K562 (cell line): ENCODE measurements at regions not wholly inside any gene's neighbourhood (a gene's known extent, or its start where the extent isn't known, plus 50 kb on each side); places are given as distances from the start of the nearest gene placed in this dataset.

Source experiments
- ATAC-seq: fragments of 200-7000 bp; cut with Tn5 transposase; 3 replicates; pipeline ENCODE4 v1.9.1; 2020; ENCODE audit warnings: moderate library complexity
- BruUV-seq: library from RNA; stranded (reverse); fragments of 400-500 nt; replicated peaks from 2 replicates; lab custom pipeline; 2021; lab: Mats Ljungman, UMichigan
- CTCF ChIA-PET: fragments of 300-600 bp; formaldehyde crosslinking; extraction: SDS; loops from one replicate; lab custom pipeline; 2021; ENCODE audit warnings: low intra/inter-chr PET ratio; lab: Yijun Ruan, JAX
- POLR2A ChIA-PET: fragments of 300-600, 350-650 bp; sonication (Branson Sonifier 250); formaldehyde crosslinking; extraction: SDS; loops from one replicate; lab custom pipeline; 2021; ENCODE audit warnings: antibody characterized with exemption, inconsistent platforms; lab: Yijun Ruan, JAX
- DNase-seq, 4 experiments: peaks; one replicate each; pipeline versions ENCODE4 v3.0.0 to v3.0.0-alpha.2; 2011 to 2018; ENCODE audit warnings: low spot score in 3 of 4, mixed read lengths in 3 of 4; ENCODE audit errors: extremely low read depth in 1 of 4
- FAIRE-seq: peaks from 2 replicates; lab custom pipeline; 2011; peaks lifted over from hg19 to GRCh38; lab: Jason Lieb, UNC
- H2AFZ ChIP-seq: 2 replicates; pipeline ENCODE4 v1.6.0; 2011; ENCODE audit warnings: low read depth, low read length, control low read depth, inconsistent platforms
- H3K27ac ChIP-seq: fragments of 200-600 bp; 3 replicates; pipeline ENCODE4 v1.8.0; 2011; ENCODE audit warnings: low read depth, mild to moderate bottlenecking, control low read depth, inconsistent platforms, low read length, moderate library complexity, mixed read lengths; ENCODE audit errors: extremely low read depth
- H3K27me3 ChIP-seq, 2 experiments: fragments of 300-600 bp in 1 of 2; 2 replicates in 1 of 2; 3 replicates in 1 of 2; pipeline versions ENCODE4 v1.6.0 to v1.8.0; 2011; ENCODE audit warnings: inconsistent platforms in 2 of 2, low read length in 2 of 2, mild to moderate bottlenecking in 1 of 2, mixed read lengths in 1 of 2, moderate library complexity in 1 of 2; ENCODE audit not compliant: control insufficient read depth in 2 of 2, insufficient read depth in 2 of 2
- H3K36me3 ChIP-seq: fragments of 300-600 bp; 3 replicates; pipeline ENCODE4 v1.8.0; 2011; ENCODE audit warnings: mild to moderate bottlenecking, low read length, inconsistent platforms; ENCODE audit not compliant: control insufficient read depth, insufficient read depth
- H3K4me1 ChIP-seq, 2 experiments: fragments of 200-600 bp in 1 of 2; replicated peaks in 1 of 2; 2 replicates in 1 of 2; 3 replicates in 1 of 2; pipeline versions ENCODE4 v1.5.1 to v1.8.0; 2011; ENCODE audit warnings: inconsistent platforms in 2 of 2, low read length in 2 of 2, mild to moderate bottlenecking in 1 of 2, mixed read lengths in 1 of 2, moderate library complexity in 1 of 2; ENCODE audit not compliant: control insufficient read depth in 2 of 2, insufficient read depth in 2 of 2
- H3K4me2 ChIP-seq: 2 replicates; pipeline ENCODE4 v1.6.1; 2011; ENCODE audit warnings: low read length, control low read depth, inconsistent platforms, mixed read lengths; ENCODE audit not compliant: insufficient read depth
- H3K4me3 ChIP-seq: fragments of 200-600 bp; sonication (generic), shearing (Covaris generic); 2 replicates; pipeline ENCODE4 v1.5.1; 2016; ENCODE audit warnings: control low read depth, inconsistent platforms
- H3K79me2 ChIP-seq: fragments of 200-600 bp; 3 replicates; pipeline ENCODE4 v1.8.0; 2011; ENCODE audit warnings: low read length, inconsistent platforms; ENCODE audit not compliant: control insufficient read depth, insufficient read depth
- H3K9ac ChIP-seq, 2 experiments: 2 replicates each; pipeline versions ENCODE4 v1.6.0 to v1.6.1; 2011; ENCODE audit warnings: low read depth in 2 of 2, low read length in 2 of 2, control low read depth in 1 of 2, inconsistent platforms in 1 of 2, mild to moderate bottlenecking in 1 of 2, mixed read lengths in 1 of 2; ENCODE audit not compliant: insufficient read depth in 1 of 2
- H3K9me1 ChIP-seq: one replicate; pipeline ENCODE4 v1.6.0; 2011; ENCODE audit warnings: inconsistent platforms, mild to moderate bottlenecking, low read length, moderate library complexity; ENCODE audit not compliant: control insufficient read depth, insufficient read depth
- H3K9me3 ChIP-seq: replicated peaks from 2 replicates; pipeline ENCODE4 v1.5.1; 2011; ENCODE audit warnings: low read depth, low read length, inconsistent platforms; ENCODE audit not compliant: control insufficient read depth, insufficient read depth
- H4K20me1 ChIP-seq: replicated peaks from 2 replicates; pipeline ENCODE4 v1.6.1; 2011; ENCODE audit warnings: low read length, inconsistent platforms, mixed read lengths; ENCODE audit not compliant: control insufficient read depth, insufficient read depth
- ARID1B ChIP-seq: fragments of 450-650 bp; IDR thresholded peaks from 2 replicates; pipeline ENCODE4 v1.6.1; 2016; ENCODE audit warnings: antibody characterized with exemption, mild to moderate bottlenecking, inconsistent platforms
- CBX3 ChIP-seq, 2 experiments: IDR thresholded peaks; 1 replicate in 1 of 2; 2 replicates in 1 of 2; pipeline ENCODE4 v1.6.1; 2012; ENCODE audit warnings: inconsistent platforms in 2 of 2, low read length in 2 of 2, borderline replicate concordance in 1 of 2, control low read depth in 1 of 2
- CHD4 ChIP-seq: fragments of 200-600 bp; sonication (generic); IDR thresholded peaks from 3 replicates; pipeline ENCODE4 v1.6.1; 2012; ENCODE audit warnings: low read depth, mild to moderate bottlenecking, mixed read lengths, low read length, inconsistent platforms; ENCODE audit not compliant: insufficient read depth, insufficient replicate concordance, poor library complexity, severe bottlenecking
- DMBX1 ChIP-seq: fragments of 250-450 bp; sonication (Bioruptor Pico); IDR thresholded peaks from 2 replicates; pipeline ENCODE4 v1.8.0; 2022; ENCODE audit warnings: inconsistent platforms, mild to moderate bottlenecking, moderate library complexity, borderline replicate concordance
- ELF4 ChIP-seq: fragments of 450-650 bp; formaldehyde crosslinking; IDR thresholded peaks from 2 replicates; pipeline ENCODE4 v1.4.0; 2022; ENCODE audit warnings: missing genetic modification characterization
- ETV5 ChIP-seq: sonication (generic); formaldehyde crosslinking; IDR thresholded peaks from 2 replicates; pipeline ENCODE4 v1.4.0; 2020; ENCODE audit warnings: low read depth, mild to moderate bottlenecking, missing genetic modification reagents
- KLF6 ChIP-seq: fragments of 250-450 bp; sonication (Bioruptor Pico); IDR thresholded peaks from 2 replicates; pipeline ENCODE4 v1.4.0; 2020; ENCODE audit warnings: mild to moderate bottlenecking, moderate library complexity, borderline replicate concordance
- MAFK ChIP-seq: IDR thresholded peaks from 2 replicates; pipeline ENCODE4 v1.6.1; 2011; ENCODE audit warnings: low read length, improper control_type of control experiment
- PKNOX1 ChIP-seq: fragments of 450-650 bp; IDR thresholded peaks from 2 replicates; pipeline ENCODE4 v1.6.1; 2016
- POU5F1 ChIP-seq: fragments of 150-350 bp; IDR thresholded peaks from 2 replicates; pipeline ENCODE4 v1.6.1; 2014; ENCODE audit warnings: borderline replicate concordance, low read length, low read depth, mild to moderate bottlenecking; ENCODE audit not compliant: partially characterized antibody
- RAD21 ChIP-seq, 2 experiments: fragments of 250-450 bp in 1 of 2; fragments of 450-650 bp in 1 of 2; sonication (Bioruptor Pico) in 1 of 2; formaldehyde crosslinking in 1 of 2; IDR thresholded peaks in 1 of 2; conservative IDR thresholded peaks in 1 of 2; 2 replicates each; pipeline versions ENCODE4 v1.4.0 to v1.8.0; 2020 to 2022; ENCODE audit warnings: mild to moderate bottlenecking in 2 of 2, moderate library complexity in 1 of 2
- SMARCE1 ChIP-seq: fragments of 450-650 bp; IDR thresholded peaks from 2 replicates; pipeline ENCODE4 v1.7.1; 2016; ENCODE audit warnings: mild to moderate bottlenecking
- TCFL5 ChIP-seq: fragments of 250-450 bp; sonication (Bioruptor Pico); conservative IDR thresholded peaks from 2 replicates; pipeline ENCODE4 v1.6.1; 2021; ENCODE audit warnings: mild to moderate bottlenecking, moderate library complexity, matching md5 sums
- TFE3 ChIP-seq: fragments of 450-650 bp; formaldehyde crosslinking; IDR thresholded peaks from 2 replicates; pipeline ENCODE4 v1.4.0; 2020; ENCODE audit warnings: mild to moderate bottlenecking, mixed read lengths
- VEZF1 ChIP-seq: fragments of 200-800 bp; sonication (Bioruptor generic); IDR thresholded peaks from 2 replicates; pipeline ENCODE4 v1.6.1; 2017; ENCODE audit warnings: missing genetic modification characterization, missing compliant biosample characterization
- ZNF143 ChIP-seq: sonication (generic); formaldehyde crosslinking; IDR thresholded peaks from 2 replicates; pipeline ENCODE4 v1.9.0; 2022; ENCODE audit warnings: mild to moderate bottlenecking, missing genetic modification reagents
- ZNF717 ChIP-seq: fragments of 250-450 bp; sonication (Bioruptor Pico); IDR thresholded peaks from 2 replicates; pipeline ENCODE4 v1.5.0; 2021
- WGBS: fragments of 100-300 bp; shearing (Covaris generic); methylation state at CpG from one replicate; pipeline ENCODE4 v1.1.6; 2016; ENCODE audit warnings: low coverage, mixed read lengths; ENCODE audit not compliant: insufficient coverage; ENCODE audit errors: missing lambda C conversion rate; 5-methylcytosine and 5-hydroxymethylcytosine counted together
- in situ Hi-C: fragments of 300-500 bp; cut with MboI; formaldehyde crosslinking; loops from 4 replicates; pipeline ENCODE4 v1.15.0; 2018; ENCODE audit warnings: inconsistent platforms, mixed read lengths
- intact Hi-C: fragments of 100-400 bp; cut with micrococcal nuclease; formaldehyde crosslinking; loops from 2 replicates; pipeline ENCODE4 v1.14.2; 2022

- Histone ChIP-seq H3K9ac (no peak overlapping the region), H3K36me3 (no peaks in the 10 kb centered on the region), H3K27ac (no peak overlapping the region), H4K20me1 (no peaks in the 10 kb centered on the region), H3K9me1 (no peaks in the 10 kb centered on the region)
- POLR2A ChIA-PET: interaction anchor here (0.5 to 1.2 kb wide), 2 partner anchors 17 to 175 kb away, joined by 3 read pairs; no protein-coding TSS in a partner anchor
- TF ChIP-seq MAFK: no peak
- TF ChIP-seq TCFL5 (CRISPR knock-in tag): no peak
- TF ChIP-seq POU5F1: no peak
- no peak for TF ChIP-seq ZNF143 (CRISPR knock-in tag)
- 0 out of 2 replicates have a peak, but pooled peaks have one; percentile 39 for TF ChIP-seq PKNOX1
- no peak for TF ChIP-seq ELF4 (CRISPR knock-in tag)
- TF ChIP-seq RAD21 (CRISPR knock-in tag; conservative IDR thresholded peaks at IDR 0.05 in 1 of 2, IDR thresholded peaks at IDR 0.05 in 1 of 2): no peak
- TF ChIP-seq ETV5 (CRISPR knock-in tag): no peak
- TF ChIP-seq ZNF717 (CRISPR knock-in tag): no peak
- peak; percentile 27; the same call in 1 of the 2 replicates for TF ChIP-seq TFE3 (CRISPR knock-in tag)
- no peak for TF ChIP-seq CBX3 (IDR thresholded peaks at IDR 0.05; ENCODE audit: borderline replicate concordance in 1 of 2, low read length in 2 of 2)
- no peak for TF ChIP-seq SMARCE1
- no peak for TF ChIP-seq ARID1B
- TF ChIP-seq VEZF1 (CRISPR knock-in tag): 0 out of 2 replicates have a peak, but pooled peaks have one; percentile 13
- TF ChIP-seq CHD4: no peak
- no peak for TF ChIP-seq KLF6
- no peak for TF ChIP-seq DMBX1
- TF ChIP-seq, all 486 proteins: peak for 3
- peaks cover 3 to 21% of the 10 kb centered on the region in 2 experiments; a peak in 3 of 5 replicates for H3K27me3 ChIP-seq
- no peak for DNase-seq
- no peak overlapping the region for H3K4me3 ChIP-seq
- no peaks in the 10 kb centered on the region for H3K9me3 ChIP-seq
- H2AFZ ChIP-seq: no peak overlapping the region
- no TSS peak for BruUV-seq
- ATAC-seq: no peak
- CTCF ChIA-PET: no interaction called here
- in situ Hi-C loops: no loop called here
- FAIRE-seq: no peak
- no peaks in the 10 kb centered on the region for H3K79me2 ChIP-seq
- no peaks in the 10 kb centered on the region for H3K4me1 ChIP-seq
- WGBS: 3% methylated on average over 9 of the region's 9 CpGs
- intact Hi-C loops: no loop called here
- no peak overlapping the region for H3K4me2 ChIP-seq
Observed at GRCh38 chr5:61882901-61883500, 423.0 kb upstream of the KIF2A start.
